ENCODE measurements at regions not wholly inside any gene's neighbourhood (a gene's known extent, or its start where the extent isn't known, plus 50 kb on each side); places are given as distances from the start of the nearest gene placed in this dataset.

DNA sequence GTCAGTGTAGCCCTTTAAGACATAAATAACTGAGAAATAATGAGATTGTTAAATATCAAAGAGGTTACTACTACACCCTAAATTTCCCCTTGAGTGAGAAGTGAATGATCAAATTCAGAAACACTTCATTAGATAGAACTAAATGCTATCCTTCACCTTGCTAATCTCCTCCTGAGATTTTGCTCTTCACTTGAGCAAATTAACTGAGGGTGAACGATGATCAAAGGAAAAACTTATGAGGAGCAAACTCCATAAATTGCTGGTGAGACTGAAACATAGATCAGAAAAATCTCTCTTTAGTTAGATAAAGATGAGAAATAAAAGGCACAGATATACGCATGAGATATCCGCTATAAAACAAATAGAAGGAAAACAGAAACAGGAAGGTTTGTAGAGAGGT is 63.1 kb upstream of the TANC1 start:
- Histone ChIP-seq H3K27ac (no peak overlapping the region), H3K9me3 (no peaks in the 10 kb centered on the region), H3K4me1 (ENCODE audit: insufficient read depth) (no peaks in the 10 kb centered on the region), H3K27me3 (no peaks in the 10 kb centered on the region), H3K36me3 (no peaks in the 10 kb centered on the region), H3K4me3 (no peak overlapping the region)
- TF ChIP-seq, protein P1, sequence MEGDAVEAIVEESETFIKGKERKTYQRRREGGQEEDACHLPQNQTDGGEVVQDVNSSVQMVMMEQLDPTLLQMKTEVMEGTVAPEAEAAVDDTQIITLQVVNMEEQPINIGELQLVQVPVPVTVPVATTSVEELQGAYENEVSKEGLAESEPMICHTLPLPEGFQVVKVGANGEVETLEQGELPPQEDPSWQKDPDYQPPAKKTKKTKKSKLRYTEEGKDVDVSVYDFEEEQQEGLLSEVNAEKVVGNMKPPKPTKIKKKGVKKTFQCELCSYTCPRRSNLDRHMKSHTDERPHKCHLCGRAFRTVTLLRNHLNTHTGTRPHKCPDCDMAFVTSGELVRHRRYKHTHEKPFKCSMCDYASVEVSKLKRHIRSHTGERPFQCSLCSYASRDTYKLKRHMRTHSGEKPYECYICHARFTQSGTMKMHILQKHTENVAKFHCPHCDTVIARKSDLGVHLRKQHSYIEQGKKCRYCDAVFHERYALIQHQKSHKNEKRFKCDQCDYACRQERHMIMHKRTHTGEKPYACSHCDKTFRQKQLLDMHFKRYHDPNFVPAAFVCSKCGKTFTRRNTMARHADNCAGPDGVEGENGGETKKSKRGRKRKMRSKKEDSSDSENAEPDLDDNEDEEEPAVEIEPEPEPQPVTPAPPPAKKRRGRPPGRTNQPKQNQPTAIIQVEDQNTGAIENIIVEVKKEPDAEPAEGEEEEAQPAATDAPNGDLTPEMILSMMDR (IDR thresholded peaks at IDR 0.05): no peak
- TF ChIP-seq EP300 (IDR thresholded peaks at IDR 0.05) (no peak), POLR2A (IDR thresholded peaks at IDR 0.05) (no peak)
- WGBS, 3 donors: 89 to 93% (median 92%) methylated on average over 3 of the region's 3 CpGs
- intact Hi-C loops (cut with DNase I): no loop called here
- DNase-seq: no peak

DNA sequence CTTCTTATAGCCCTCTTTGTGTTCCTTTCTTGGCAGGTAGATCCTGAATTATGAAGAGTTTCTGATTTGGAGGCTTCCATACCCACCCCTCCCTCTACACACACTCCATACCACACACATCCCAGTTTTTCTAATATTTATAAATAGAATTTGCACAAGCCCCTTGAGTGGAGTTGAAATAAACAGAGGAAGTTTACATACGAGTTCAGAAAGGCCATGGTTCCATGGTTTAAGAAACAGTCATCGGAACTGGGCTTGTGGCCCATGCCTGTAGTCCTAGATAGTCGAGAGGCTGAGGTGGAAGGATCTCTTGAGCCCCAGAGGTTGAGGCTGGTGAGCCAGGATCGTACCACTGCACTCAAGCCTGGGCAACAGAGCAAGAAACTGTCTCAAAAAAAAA is 62.7 kb upstream of the TANC1 start:
- no peak for DNase-seq
- no peaks in the 10 kb centered on the region for H3K4me1 ChIP-seq (ENCODE audit: insufficient read depth)
- intact Hi-C loops (cut with DNase I): no loop called here
- H3K36me3 ChIP-seq: no peaks in the 10 kb centered on the region
- H3K27ac ChIP-seq: no peak overlapping the region
- TF ChIP-seq, protein P1 (IDR thresholded peaks at IDR 0.05): no peak
- no peak for TF ChIP-seq POLR2A (IDR thresholded peaks at IDR 0.05)
- no peak for TF ChIP-seq EP300 (IDR thresholded peaks at IDR 0.05)
- no peak overlapping the region for H3K4me3 ChIP-seq
- no peaks in the 10 kb centered on the region for H3K9me3 ChIP-seq
- no peaks in the 10 kb centered on the region for H3K27me3 ChIP-seq
- 22 to 41% (median 30%) methylated on average over 4 of the region's 4 CpGs for WGBS, 3 donors

DNA sequence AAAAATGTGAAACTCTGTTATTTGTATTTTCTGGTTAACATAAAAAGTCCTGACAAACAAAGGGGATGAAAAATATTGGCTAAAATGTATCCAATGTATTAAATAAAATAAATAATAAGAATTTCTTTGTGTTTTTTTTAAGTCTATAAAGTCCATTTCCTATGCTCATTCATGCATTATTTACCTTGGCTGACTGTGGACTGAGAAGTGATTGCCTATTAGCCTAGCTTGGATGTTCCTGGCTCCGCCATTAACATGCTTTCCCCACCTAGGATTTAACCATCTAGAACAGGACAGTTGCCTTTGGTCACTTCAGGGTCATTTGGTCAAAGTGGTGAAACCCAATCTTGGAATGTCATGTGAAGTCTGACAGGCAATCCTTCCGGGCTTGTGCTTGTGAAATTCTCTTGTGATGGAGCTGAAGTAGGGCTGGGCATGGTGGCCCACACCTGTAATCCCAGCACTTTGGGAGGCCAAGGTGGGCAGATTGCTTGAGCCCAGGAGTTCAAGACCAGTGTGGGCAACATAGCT is 60.4 kb upstream of the TANC1 start:
- DNase-seq: no peak
- no peaks in the 10 kb centered on the region for H3K27me3 ChIP-seq
- H3K4me3 ChIP-seq: no peak overlapping the region
- no peak overlapping the region for H3K27ac ChIP-seq
- TF ChIP-seq, protein P1 (IDR thresholded peaks at IDR 0.05): no peak
- TF ChIP-seq POLR2A (IDR thresholded peaks at IDR 0.05) (no peak), EP300 (IDR thresholded peaks at IDR 0.05) (no peak)
- H3K9me3 ChIP-seq: no peaks in the 10 kb centered on the region
- WGBS, 3 donors: 93 to 95% (median 94%) methylated on average over 2 of the region's 2 CpGs
- H3K4me1 ChIP-seq (ENCODE audit: insufficient read depth): no peaks in the 10 kb centered on the region
- intact Hi-C loops (cut with DNase I): no loop called here
- no peaks in the 10 kb centered on the region for H3K36me3 ChIP-seq

DNA sequence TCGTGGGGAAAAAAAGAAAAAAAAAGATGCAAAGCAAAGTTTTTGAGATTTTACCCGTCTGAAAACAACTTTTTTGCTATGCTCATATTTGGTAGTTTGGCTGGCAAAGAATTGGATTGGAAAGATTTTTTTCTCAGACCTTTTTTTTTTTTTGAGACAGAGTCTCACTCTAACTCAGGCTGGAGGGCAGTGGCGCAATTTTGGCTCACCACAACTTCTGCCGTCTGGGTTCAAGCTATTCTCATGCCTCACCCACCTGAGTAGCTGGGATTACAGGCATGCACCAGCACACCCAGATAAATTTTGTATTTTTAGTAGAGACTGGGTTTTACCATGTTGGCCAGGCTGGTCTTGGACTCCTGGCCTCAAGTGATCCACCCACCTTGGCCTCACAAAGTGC is 56.3 kb upstream of the TANC1 start:
- Histone ChIP-seq H3K4me3 (no peak overlapping the region), H3K27me3 (no peaks in the 10 kb centered on the region), H3K4me1 (ENCODE audit: insufficient read depth) (no peaks in the 10 kb centered on the region), H3K36me3 (no peaks in the 10 kb centered on the region), H3K9me3 (no peaks in the 10 kb centered on the region), H3K27ac (no peak overlapping the region)
- TF ChIP-seq EP300 (IDR thresholded peaks at IDR 0.05): no peak
- TF ChIP-seq, protein P1 (IDR thresholded peaks at IDR 0.05): no peak
- TF ChIP-seq POLR2A (IDR thresholded peaks at IDR 0.05): no peak
- intact Hi-C loops (cut with DNase I): no loop called here
- no peak for DNase-seq
- WGBS, 3 donors: 42 to 66% (median 44%) methylated on average over 4 of the region's 4 CpGs
